Skeletal muscle tissue (tissue), 3 donors: ENCODE measurements at regions not wholly inside any gene's neighbourhood (a gene's known extent, or its start where the extent isn't known, plus 50 kb on each side); places are given as distances from the start of the nearest gene placed in this dataset.
"Not testable (repeated sequence)": the region's sequence is repeated elsewhere in the genome, so short reads cannot be mapped to it uniquely, and the experiment has no call there.

Source experiments
- H3K27ac ChIP-seq: one replicate; pipeline ENCODE4 v1.7.0; 2013; ENCODE audit warnings: mild to moderate bottlenecking, low read depth, low read length, inconsistent platforms
- H3K27me3 ChIP-seq, 3 donors: one replicate each; pipeline ENCODE4 v1.7.0; 2013; ENCODE audit warnings: low read length in 3 of 3; ENCODE audit not compliant: control insufficient read depth in 3 of 3, insufficient read depth in 3 of 3
- H3K36me3 ChIP-seq, 3 donors: one replicate each; pipeline ENCODE4 v1.7.0; 2013; ENCODE audit warnings: low read length in 3 of 3; ENCODE audit not compliant: control insufficient read depth in 3 of 3, insufficient read depth in 3 of 3
- H3K4me1 ChIP-seq, 3 donors: one replicate each; pipeline ENCODE4 v1.7.0; 2013; ENCODE audit warnings: low read length in 3 of 3, mild to moderate bottlenecking in 3 of 3; ENCODE audit not compliant: control insufficient read depth in 3 of 3, insufficient read depth in 3 of 3
- H3K4me3 ChIP-seq, 3 donors: one replicate each; pipeline ENCODE4 v1.7.0; 2013; ENCODE audit warnings: low read length in 3 of 3
- H3K9ac ChIP-seq, 3 donors: one replicate each; pipeline ENCODE4 v1.7.0; 2013; ENCODE audit warnings: low read length in 3 of 3, mild to moderate bottlenecking in 3 of 3, moderate library complexity in 2 of 3, low read depth in 1 of 3
- H3K9me3 ChIP-seq, 3 donors: one replicate each; pipeline ENCODE4 v1.7.0; 2013; ENCODE audit warnings: low read length in 3 of 3; ENCODE audit not compliant: control insufficient read depth in 3 of 3
- donor health status: Osteomylitis.

- H3K36me3 ChIP-seq, result no peaks in the 10 kb centered on the region
- peaks cover 0 to 6% (median 0%) of the 10 kb centered on the region in 3 donors for H3K27me3 ChIP-seq
Observed at GRCh38 chr13:106088085-106088484, 447.4 kb downstream of the EFNB2 start.

GRCh38 chr13:106087201-106087600 lies 448.3 kb downstream of the EFNB2 start:
- H3K4me3 ChIP-seq, result no peak overlapping the region
- H3K36me3 ChIP-seq, result no peaks in the 10 kb centered on the region
- H3K4me1 ChIP-seq, result no peaks in the 10 kb centered on the region
- no peak overlapping the region for H3K9ac ChIP-seq
- peaks cover 0 to 6% (median 0%) of the 10 kb centered on the region in 3 donors for H3K27me3 ChIP-seq
- no peaks in the 10 kb centered on the region for H3K9me3 ChIP-seq
- no peak overlapping the region for H3K27ac ChIP-seq

More at GRCh38 chr13:106088085-106088484, 447.4 kb downstream of the EFNB2 start:
- Histone ChIP-seq H3K9ac (no peak overlapping the region), H3K27ac (no peak overlapping the region), H3K9me3 (no peaks in the 10 kb centered on the region), H3K4me1 (no peaks in the 10 kb centered on the region), H3K4me3 (no peak overlapping the region)

GRCh38 chr13:106083620-106084350 lies 451.7 kb downstream of the EFNB2 start:
- Histone ChIP-seq H3K36me3 (no peaks in the 10 kb centered on the region), H3K27me3 (peaks cover 0 to 3% (median 0%) of the 10 kb centered on the region in 3 donors), H3K9me3 (peaks cover 0 to 3% (median 0%) of the 10 kb centered on the region in 3 donors), H3K27ac (no peak overlapping the region), H3K4me3 (no peak overlapping the region), H3K4me1 (no peaks in the 10 kb centered on the region), H3K9ac (no peak overlapping the region)

GRCh38 chr13:106081221-106081620 lies 454.2 kb downstream of the EFNB2 start:
- H3K4me1 ChIP-seq, H3K4me3 ChIP-seq, H3K27ac ChIP-seq, H3K27me3 ChIP-seq, H3K36me3 ChIP-seq, H3K9ac ChIP-seq, H3K9me3 ChIP-seq: not testable (repeated sequence)

- H3K36me3 ChIP-seq, result no peaks in the 10 kb centered on the region
- peaks cover 0 to 3% (median 0%) of the 10 kb centered on the region in 3 donors for H3K9me3 ChIP-seq
- H3K27me3 ChIP-seq, result no peaks in the 10 kb centered on the region
- H3K4me3 ChIP-seq, result no peak overlapping the region
- H3K4me1 ChIP-seq, result no peaks in the 10 kb centered on the region
- H3K9ac ChIP-seq, result no peak overlapping the region
- no peak overlapping the region for H3K27ac ChIP-seq
Observed at GRCh38 chr13:106078191-106078590, 457.3 kb downstream of the EFNB2 start.

- H3K27ac ChIP-seq, result no peak overlapping the region
- no peak overlapping the region for H3K9ac ChIP-seq
- H3K4me1 ChIP-seq, result no peaks in the 10 kb centered on the region
- H3K27me3 ChIP-seq, result no peaks in the 10 kb centered on the region
- H3K4me3 ChIP-seq, result no peak overlapping the region
- H3K36me3 ChIP-seq, result no peaks in the 10 kb centered on the region
- H3K9me3 ChIP-seq, result peaks cover 0 to 3% (median 0%) of the 10 kb centered on the region in 3 donors
Observed at GRCh38 chr13:106077017-106077416, 458.4 kb downstream of the EFNB2 start.

GRCh38 chr13:106072014-106072413 lies 463.4 kb downstream of the EFNB2 start:
- Histone ChIP-seq H3K4me3 (no peak overlapping the region), H3K4me1 (no peaks in the 10 kb centered on the region), H3K36me3 (no peaks in the 10 kb centered on the region), H3K9me3 (no peaks in the 10 kb centered on the region), H3K27ac (no peak overlapping the region), H3K9ac (no peak overlapping the region), H3K27me3 (peaks cover 0 to 3% (median 0%) of the 10 kb centered on the region in 3 donors)

- H3K9me3 ChIP-seq, result no peaks in the 10 kb centered on the region
- H3K36me3 ChIP-seq, result no peaks in the 10 kb centered on the region
- no peaks in the 10 kb centered on the region for H3K4me1 ChIP-seq
- H3K9ac ChIP-seq, result no peak overlapping the region
- H3K27ac ChIP-seq, result no peak overlapping the region
- no peaks in the 10 kb centered on the region for H3K27me3 ChIP-seq
- H3K4me3 ChIP-seq, result no peak overlapping the region
Observed at GRCh38 chr13:106063591-106064313, 471.7 kb downstream of the EFNB2 start.

GRCh38 chr13:106061781-106062180 lies 473.7 kb downstream of the EFNB2 start:
- no peak overlapping the region for H3K4me3 ChIP-seq
- no peaks in the 10 kb centered on the region for H3K36me3 ChIP-seq
- H3K9me3 ChIP-seq, result no peaks in the 10 kb centered on the region
- no peaks in the 10 kb centered on the region for H3K4me1 ChIP-seq
- no peak overlapping the region for H3K9ac ChIP-seq
- no peak overlapping the region for H3K27ac ChIP-seq
- H3K27me3 ChIP-seq, result no peaks in the 10 kb centered on the region

- Histone ChIP-seq H3K9me3 (no peaks in the 10 kb centered on the region), H3K36me3 (no peaks in the 10 kb centered on the region), H3K9ac (no peak overlapping the region)
Observed at GRCh38 chr13:106056851-106057250, 478.6 kb downstream of the EFNB2 start.

More at GRCh38 chr13:106056851-106057250, 478.6 kb downstream of the EFNB2 start:
- no peak overlapping the region for H3K27ac ChIP-seq
- H3K4me3 ChIP-seq, result no peak overlapping the region
- no peaks in the 10 kb centered on the region for H3K27me3 ChIP-seq
- no peaks in the 10 kb centered on the region for H3K4me1 ChIP-seq
